ENCODE measurements at regions not wholly inside any gene's neighbourhood (a gene's known extent, or its start where the extent isn't known, plus 50 kb on each side); places are given as distances from the start of the nearest gene placed in this dataset.
"Not testable (repeated sequence)": the region's sequence is repeated elsewhere in the genome, so short reads cannot be mapped to it uniquely, and the experiment has no call there.

DNA sequence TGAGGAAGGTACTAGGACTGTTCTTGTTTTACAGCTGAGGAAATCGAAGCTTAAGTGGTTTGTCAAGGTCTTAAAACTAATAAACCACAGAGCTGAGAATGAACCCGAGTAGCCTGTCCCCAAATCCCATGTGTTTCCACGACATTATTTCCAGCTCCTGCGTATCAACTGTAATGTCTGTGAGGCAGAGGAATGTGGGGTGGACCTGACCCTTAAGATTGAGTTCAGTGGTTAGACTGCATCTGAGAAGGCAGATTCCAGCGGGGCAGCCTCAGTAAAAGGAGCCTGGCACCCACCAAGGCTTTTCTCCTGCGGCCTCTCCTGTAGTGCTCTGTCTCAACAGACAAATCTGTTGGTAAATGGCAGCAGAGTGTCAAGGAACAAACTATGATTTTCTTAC is 81.9 kb upstream of the TMEM178A start:
- DNase-seq, result no peak

DNA sequence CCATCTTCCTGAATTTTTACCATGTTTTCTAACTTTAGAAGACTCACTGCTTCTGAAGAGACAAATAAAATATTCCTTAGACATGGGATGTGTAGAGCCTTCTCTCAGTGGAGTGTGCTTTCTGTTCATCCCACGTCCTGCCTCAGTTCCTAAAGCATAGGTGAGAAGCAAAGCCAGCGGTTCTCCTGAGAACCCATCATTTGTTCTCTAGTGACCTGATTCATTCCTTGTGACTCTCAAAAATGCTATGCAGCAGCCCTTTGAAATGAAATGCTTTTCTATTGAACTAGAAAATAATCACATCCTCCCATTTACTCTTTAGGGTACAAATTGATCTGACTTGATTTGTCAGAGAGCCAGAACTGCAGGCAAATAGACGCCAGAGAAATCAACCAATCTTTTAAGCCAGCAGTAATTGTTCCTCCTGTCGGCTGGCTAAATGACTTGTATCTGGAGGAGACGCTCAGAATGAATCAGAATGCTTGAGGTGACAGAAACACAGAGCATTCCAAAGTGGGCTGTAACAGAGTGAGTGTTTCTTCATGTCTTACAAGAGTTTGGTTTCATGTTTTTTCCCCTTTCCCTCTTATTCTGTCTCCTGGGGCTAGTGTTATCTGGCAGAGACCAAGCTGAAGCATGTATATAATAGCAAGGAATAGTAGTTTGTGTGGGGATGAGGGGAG is 81.3 kb upstream of the TMEM178A start:
- DNase-seq, result no peak

DNA sequence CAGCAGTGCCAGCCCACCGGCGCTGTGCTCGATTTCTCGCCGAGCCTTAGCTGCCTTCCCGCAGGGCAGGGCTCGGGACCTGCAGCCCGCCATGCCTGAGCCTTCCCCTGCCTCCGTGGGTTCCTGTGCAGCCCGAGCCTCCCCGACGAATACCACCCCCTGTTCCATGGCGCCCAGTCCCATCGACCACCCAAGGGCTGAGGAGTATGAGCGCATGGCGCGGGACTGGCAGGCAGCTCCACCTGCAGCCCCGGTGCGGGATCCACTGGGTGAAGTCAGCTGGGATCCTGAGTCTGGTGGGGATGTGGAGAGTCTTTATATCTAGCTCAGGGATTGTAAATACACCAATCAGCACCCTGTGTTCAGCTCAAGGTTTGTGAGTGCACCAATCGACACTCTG is 80.2 kb upstream of the TMEM178A start:
- not testable (repeated sequence) for DNase-seq

DNA sequence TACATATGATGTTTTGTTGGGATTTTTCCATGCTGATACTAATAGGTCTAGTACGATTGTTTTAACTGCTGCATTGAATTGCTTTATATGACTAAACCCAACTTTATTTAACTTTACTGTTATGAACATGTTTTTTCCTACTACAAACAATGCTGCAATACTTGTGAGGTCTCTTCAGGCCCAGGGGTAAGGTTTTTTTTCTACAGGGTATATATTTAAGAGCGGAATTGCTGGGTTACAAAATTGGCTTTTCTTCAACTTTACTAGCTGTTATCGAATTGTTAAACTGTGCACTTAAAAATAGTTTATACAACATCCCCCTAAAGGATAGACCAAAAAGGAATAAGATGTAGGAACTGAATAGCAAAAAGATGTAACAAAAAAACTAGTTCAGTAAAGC is 78.5 kb upstream of the TMEM178A start:
- no peak for DNase-seq

DNA sequence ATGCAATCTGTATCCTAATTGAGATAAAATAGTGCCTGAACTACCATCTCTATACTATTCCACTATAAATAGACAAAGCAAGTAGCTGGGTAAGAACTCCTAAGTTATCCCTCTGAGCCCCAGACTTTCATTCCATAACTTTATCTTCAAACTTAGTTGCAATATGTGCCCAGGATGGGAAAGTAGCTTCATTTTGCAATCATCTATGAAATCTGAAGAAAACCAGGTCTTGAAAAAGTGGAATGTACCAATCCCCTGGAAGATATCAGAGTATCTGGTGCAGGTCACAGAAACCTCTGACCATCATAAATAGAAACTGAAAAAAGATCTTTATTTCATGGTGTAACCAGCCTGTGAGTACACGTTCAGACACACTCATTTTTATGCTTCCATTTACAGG is 78.1 kb upstream of the TMEM178A start:
- no peak for DNase-seq

DNA sequence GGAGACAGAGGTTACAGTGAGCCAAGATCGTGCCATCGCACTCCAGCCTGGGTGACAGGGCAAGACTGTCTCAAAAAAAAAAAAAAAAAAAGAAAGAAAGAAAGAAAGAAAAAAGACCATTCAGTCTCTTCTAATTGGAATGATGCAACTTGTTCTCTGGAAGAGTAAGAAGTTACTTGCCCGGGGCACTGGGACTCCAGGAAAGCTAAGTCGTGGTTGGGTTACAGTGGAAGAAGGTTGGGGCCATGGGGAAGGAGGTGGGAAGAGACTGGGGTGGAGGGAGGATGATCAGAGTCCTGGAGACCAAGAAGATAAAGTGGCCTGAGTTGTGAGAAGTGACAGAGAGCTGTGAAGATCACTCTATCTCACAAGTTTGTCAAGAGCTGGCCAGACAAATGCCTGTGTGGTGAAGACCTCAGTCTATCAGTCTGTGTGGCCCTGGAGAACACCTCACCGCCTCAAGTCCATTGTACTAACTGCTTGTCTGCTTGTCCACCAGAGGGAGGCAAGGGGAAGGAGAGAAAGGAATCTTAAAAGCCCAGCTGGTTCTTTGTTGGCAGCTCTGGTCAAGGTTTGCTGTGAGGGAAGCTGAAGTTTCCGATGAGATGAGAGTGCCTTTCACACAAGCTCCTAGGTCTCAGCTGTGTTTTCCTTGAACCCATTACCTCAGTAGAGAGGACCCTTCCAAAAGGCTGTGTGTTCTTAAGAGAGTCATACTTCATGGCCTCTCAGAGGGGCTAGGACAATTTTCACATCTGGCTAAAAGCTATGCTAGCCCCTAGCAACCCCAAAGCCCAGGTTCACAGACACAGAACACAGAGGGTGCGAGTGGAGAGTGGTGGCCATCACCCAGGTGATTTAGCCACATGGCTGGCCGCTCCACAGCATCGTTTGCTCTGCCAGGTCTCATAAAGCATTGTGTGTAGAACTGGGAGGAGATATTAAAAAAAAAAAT is 72.0 kb upstream of the TMEM178A start:
- DNase-seq, result peak; percentile 62

DNA sequence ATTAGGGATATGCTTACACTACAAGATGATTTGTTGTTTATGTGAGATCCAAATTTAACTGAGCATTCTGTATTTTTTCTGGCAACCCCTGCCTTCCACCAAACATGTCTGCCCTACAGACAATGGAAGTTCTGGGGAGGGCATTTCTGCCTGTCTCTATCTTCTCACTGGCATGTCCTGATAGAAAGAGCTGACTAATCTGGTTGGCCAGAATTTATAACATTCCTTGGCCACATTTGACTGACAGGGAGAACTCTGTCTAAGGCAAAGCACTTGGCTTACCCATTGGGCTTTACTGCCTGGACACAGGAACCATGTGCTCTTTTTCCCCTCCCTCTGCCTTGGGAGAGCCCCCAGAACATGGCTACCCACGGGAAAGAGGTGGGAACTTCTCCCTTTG is 70.6 kb upstream of the TMEM178A start:
- DNase-seq, result no peak

DNA sequence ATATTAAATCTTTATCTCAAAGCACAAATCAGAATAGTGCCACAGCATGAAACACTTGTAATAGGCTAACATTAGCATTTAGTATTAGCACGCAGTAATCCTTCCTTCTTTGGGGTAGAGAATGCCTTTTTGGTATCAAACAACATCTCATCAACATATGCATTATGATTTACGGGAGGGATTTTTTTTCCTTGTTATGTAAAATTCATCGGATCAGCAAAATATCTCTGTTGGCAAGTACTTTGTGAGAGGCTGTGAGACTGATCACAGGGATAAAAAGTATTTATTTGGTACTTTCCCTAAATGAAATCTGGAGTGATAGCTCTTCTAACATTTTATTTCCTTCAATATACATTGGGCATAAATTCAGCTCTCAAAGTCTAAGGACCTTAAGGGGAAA is 68.4 kb upstream of the TMEM178A start:
- no peak for DNase-seq

DNA sequence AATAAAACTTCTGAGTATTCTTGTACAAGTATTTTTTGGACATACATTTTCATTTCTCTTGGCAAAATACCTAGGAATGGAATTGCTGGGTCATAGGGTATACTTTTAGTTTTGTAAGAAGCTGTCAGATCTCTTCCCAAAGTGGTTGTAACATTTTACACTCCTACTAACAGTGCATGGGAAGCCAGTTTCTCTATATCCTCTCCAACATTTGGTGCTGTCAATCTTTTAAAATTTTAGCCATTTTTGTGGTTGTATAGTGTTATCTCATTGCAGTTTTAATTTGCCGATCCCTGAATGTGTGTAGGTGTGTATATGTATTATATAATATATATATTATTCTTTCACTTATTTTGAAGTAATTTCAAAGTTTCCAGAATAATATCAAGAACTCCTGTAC is 63.1 kb upstream of the TMEM178A start:
- DNase-seq, result no peak

DNA sequence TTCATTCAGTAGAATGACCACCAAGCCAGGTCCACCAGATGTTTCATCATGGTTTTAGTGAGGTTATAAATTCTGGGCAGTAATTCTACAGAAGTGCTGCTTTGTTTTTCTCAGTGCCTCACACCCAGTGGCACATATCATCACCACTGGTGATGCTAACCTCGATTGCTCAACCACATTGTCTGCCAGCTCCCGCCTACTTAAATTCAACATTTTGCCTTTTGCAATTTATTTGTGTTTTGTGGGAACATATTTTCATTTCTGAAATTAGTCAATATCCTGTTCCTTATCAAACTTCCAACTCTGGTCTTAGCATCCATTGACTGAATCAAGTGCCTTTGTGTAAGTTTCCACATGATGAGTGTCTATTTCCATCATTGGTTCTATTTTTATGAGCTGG is 62.3 kb upstream of the TMEM178A start:
- no peak for DNase-seq

DNA sequence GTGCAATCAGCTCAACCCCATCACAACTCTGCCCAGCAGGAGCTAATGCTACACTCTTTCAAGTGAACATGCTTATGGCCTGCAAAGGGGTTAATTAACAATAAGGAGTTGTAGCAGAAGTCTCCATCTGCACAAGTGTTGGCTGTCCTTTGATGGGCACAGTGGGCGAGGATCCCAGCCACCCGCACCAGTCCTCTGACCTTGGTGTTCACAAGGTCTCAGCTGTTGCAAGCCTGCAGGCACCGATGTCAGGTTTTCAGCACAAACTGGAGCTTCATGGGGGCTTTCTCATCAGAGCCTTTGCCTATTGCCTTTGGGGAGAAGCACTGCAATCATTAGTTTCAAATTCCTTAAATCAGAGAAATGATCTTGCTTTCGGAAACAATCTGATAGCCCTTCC is 60.9 kb upstream of the TMEM178A start:
- DNase-seq, result no peak

DNA sequence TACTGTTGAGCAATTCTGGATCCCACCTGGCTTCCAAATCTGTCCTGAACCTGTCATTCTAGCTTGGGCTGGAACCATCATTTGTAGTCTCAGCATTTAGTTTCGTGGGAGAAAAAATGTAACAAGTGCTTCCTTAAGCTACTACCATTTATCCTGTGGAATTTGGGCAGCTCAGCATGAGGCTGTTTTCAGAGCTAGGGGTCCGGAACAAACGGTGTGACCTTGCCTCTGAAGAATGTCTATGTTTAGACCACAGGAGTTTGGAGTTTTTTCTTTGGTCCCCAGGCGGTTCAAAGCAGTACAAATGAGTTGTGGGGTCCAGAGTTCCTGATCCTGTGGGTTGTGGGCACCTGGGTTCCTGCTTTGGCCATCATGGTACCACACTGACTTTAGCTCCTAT is 59.1 kb upstream of the TMEM178A start:
- no peak for DNase-seq

DNA sequence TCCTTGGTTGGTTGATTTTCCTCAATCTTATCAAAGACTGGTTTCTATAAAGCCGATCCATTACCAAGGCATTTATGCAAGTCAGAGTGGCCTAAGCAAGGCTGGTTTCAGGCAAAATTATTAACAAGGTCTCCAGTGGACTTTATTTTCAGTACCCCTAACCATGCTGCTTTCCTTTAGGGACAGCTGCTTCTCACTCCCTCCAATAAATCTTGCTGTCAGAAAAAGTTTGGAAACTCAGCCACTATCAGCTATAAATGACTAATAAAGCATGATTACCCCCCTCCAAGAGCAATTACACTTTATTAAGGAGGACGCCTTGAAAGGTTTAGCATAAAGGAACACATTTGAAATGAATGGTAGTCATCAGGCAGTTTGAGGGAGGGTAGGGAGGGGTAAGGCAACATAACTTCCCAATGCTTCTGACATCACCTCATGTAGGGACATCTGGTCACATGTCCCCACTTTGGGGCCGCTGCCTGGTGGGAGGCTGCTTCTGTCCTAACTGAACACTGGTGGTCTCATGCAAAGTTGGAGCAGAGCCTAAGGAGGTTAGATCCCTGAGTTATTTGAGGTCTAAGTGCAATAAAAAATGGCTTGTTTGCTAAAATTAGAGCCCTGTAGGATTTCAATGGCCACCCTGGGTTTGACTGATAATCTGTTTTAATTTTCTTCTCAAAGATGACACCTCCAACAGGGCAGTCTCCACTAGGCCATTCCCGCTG is 58.0 kb upstream of the TMEM178A start:
- no peak for DNase-seq

DNA sequence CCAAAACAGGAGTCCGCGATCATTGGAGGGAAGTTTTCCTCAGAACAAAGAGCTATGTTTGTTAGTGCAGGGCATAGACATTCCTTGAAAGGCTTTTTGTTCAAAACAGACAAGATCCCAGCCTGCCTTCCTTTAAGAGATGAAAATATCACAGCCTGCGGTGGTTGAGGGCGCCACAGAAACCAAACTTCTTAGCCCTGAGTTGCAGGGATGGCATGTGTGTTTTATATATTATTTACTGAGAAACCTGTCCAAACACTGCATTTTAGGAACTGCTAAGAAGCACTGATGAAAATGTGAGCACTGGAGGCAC is 57.5 kb upstream of the TMEM178A start:
- no peak for DNase-seq

DNA sequence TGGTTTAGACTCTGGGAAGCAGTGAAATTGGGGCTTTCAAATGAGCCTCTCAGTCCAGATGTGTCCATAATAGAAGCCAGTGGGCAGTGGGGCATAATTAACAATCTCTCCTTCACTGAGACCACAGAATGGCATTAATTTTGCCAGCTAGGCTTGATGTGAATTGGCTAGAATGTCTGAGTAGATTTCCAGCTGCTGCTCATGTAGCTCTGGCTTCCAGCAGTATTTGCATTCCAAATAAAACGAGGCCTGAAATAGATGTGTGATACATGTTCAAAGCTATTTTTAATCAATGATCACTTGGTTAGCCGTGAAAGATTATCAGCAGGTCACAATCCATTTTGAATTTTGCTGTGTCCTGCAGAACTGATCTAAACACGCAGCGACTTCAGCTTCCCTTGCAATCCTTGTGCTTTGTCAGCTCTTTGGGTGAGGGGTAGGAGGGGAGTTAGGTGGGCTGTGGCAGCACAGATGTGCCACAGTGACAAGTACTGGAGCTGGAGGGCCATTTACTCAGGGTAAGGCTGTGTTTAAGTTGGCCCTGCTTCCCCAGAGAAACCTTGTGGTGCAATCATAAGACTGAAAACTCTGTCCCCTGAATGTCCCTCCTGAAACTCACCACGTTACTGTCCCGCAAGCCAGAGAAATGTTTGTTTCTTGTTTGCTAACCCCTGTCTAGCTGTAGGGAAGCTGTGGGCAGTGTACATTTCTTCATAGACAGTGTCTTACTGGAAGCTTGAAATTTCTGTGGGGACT is 56.9 kb upstream of the TMEM178A start:
- DNase-seq, result no peak

DNA sequence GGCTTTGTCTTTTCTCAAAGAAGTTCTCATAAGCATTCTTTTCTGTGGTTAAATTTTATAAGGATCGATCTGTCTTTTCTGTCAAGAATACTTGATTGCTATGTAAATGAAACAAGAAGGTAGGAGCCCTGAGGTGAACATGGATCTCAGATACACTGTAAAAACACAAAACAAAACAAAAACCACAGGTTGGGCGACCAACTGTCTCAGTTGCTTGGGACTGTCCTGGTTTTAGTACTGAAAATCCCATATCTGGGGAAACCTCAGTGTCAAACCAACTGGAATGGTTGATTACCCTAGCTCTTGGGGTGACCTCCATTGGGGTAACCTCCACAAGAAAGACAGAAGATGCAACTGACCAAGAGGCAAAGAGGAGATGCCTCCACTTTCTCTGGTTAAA is 55.8 kb upstream of the TMEM178A start:
- DNase-seq, result no peak

DNA sequence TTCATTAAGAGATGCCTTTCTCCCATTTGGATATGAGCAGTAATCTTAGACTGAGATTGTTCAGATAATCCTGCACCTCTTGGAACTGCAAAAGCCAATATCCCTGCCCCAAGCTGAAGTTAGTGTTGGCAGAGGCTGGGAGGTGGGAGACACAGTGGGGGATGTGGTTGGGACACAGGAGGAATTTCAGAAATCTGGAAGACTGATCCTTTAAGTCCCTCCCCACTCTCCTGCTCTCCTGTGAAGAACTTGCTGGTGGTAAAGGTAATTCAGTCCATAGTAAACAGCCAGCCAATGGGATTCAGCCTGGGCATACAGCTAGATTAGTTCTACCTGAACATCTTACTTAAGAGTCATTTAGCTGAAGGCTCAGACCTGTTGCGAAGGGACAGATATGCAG is 50.0 kb upstream of the TMEM178A start:
- no peak for DNase-seq
